Hepatocyte (in vitro differentiated cells): ENCODE measurements at regions not wholly inside any gene's neighbourhood (a gene's known extent, or its start where the extent isn't known, plus 50 kb on each side); places are given as distances from the start of the nearest gene placed in this dataset.

Source experiments
- CTCF ChIP-seq: fragments of 200-600 bp; sonication (generic); IDR thresholded peaks from 2 replicates; pipeline ENCODE4 v1.5.1; 2016; ENCODE audit warnings: antibody characterized with exemption, mild to moderate bottlenecking; ENCODE audit not compliant: poor library complexity
- EZH2phosphoT487 ChIP-seq: fragments of 200-600 bp; sonication (generic); IDR thresholded peaks from one replicate; pipeline ENCODE4 v1.6.1; 2018; ENCODE audit warnings: antibody characterized with exemption, mild to moderate bottlenecking, low read depth, moderate library complexity; ENCODE audit not compliant: unreplicated experiment, severe bottlenecking

DNA sequence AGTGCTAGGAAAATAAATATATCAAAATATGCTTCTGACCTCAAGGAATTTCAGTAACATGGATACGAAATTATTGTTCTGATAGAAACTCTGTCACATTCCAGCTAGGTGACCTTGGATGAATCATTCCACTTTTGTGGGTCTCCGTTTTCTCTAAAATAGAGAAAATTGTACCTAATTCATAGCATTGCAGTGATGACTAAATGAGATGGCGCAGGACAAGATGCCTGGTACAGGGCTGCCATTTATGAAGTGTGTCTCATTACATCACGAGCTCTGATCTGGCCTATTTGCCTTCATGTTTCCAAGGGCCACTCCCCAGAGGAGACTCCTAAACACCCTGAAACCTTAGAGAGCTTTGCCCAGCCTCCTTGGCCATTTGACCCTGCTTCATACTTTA, 480.0 kb upstream of the USP24 start:
- no peak for TF ChIP-seq CTCF
- TF ChIP-seq EZH2phosphoT487, result no peak
